Upper lobe of right lung (tissue), 1 donor: ENCODE measurements at regions not wholly inside any gene's neighbourhood (a gene's known extent, or its start where the extent isn't known, plus 50 kb on each side); places are given as distances from the start of the nearest gene placed in this dataset.

ENCODE experiments used
- ATAC-seq: fragments of 200-7000 bp; cut with Tn5 transposase; one replicate; pipeline ENCODE4 v1.9.1; 2020; ENCODE audit warnings: mild to moderate bottlenecking, moderate library complexity
- DNase-seq: peaks from one replicate; pipeline ENCODE4 v3.0.0-alpha.2; 2020
- H3K27ac ChIP-seq: fragments of 200-600 bp; one replicate; pipeline ENCODE4 v1.8.0; 2022
- H3K27me3 ChIP-seq: fragments of 200-600 bp; one replicate; pipeline ENCODE4 v1.8.0; 2022; ENCODE audit warnings: mild to moderate bottlenecking
- H3K36me3 ChIP-seq: fragments of 200-600 bp; one replicate; pipeline ENCODE4 v1.8.0; 2022
- H3K4me1 ChIP-seq: fragments of 200-600 bp; one replicate; pipeline ENCODE4 v1.8.0; 2022
- H3K4me3 ChIP-seq: fragments of 200-600 bp; one replicate; pipeline ENCODE4 v1.8.0; 2022; ENCODE audit warnings: mild to moderate bottlenecking
- H3K9me3 ChIP-seq: fragments of 200-600 bp; one replicate; pipeline ENCODE4 v1.8.0; 2022
- intact Hi-C: fragments of 100-400 bp; cut with DNase I; formaldehyde crosslinking; loops from one replicate; pipeline ENCODE4 v1.11.0; 2022
- TF ChIP-seq, protein P1 (sequence below): fragments of 200-600 bp; IDR thresholded peaks from one replicate; pipeline ENCODE4 v1.8.0; 2022; ENCODE audit warnings: antibody characterized with exemption
- donor health status: DM: no; HTN: yes; CAD: no; lungs with severe emphysema.

DNA sequence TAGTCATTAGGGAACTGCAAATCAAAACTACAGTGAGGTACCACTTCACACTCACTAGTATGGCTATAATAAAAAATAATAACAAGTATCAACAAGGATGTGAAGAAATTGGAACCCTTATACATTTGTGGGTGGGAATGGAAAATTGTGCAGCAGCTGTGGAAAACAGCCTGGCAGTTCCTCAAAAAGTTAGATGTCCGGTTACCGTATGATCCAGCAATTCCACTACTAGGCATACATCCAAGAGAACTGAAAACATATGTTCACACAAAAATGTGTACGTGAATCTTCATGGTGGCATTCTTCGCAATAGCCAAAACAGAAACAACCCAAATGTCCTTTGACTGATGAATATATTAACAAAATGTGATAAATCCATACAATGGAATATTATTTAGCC lies 187.9 kb upstream of the LYSMD4 start:
- DNase-seq = no peak
- TF ChIP-seq, protein P1, sequence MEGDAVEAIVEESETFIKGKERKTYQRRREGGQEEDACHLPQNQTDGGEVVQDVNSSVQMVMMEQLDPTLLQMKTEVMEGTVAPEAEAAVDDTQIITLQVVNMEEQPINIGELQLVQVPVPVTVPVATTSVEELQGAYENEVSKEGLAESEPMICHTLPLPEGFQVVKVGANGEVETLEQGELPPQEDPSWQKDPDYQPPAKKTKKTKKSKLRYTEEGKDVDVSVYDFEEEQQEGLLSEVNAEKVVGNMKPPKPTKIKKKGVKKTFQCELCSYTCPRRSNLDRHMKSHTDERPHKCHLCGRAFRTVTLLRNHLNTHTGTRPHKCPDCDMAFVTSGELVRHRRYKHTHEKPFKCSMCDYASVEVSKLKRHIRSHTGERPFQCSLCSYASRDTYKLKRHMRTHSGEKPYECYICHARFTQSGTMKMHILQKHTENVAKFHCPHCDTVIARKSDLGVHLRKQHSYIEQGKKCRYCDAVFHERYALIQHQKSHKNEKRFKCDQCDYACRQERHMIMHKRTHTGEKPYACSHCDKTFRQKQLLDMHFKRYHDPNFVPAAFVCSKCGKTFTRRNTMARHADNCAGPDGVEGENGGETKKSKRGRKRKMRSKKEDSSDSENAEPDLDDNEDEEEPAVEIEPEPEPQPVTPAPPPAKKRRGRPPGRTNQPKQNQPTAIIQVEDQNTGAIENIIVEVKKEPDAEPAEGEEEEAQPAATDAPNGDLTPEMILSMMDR = no peak
- ATAC-seq = no peak
- intact Hi-C loops = no loop called here
- Histone ChIP-seq H3K4me3 (no peak overlapping the region), H3K4me1 (peaks cover 7% of the 10 kb centered on the region), H3K27ac (no peak overlapping the region), H3K36me3 (no peaks in the 10 kb centered on the region), H3K27me3 (no peaks in the 10 kb centered on the region), H3K9me3 (no peaks in the 10 kb centered on the region)

DNA sequence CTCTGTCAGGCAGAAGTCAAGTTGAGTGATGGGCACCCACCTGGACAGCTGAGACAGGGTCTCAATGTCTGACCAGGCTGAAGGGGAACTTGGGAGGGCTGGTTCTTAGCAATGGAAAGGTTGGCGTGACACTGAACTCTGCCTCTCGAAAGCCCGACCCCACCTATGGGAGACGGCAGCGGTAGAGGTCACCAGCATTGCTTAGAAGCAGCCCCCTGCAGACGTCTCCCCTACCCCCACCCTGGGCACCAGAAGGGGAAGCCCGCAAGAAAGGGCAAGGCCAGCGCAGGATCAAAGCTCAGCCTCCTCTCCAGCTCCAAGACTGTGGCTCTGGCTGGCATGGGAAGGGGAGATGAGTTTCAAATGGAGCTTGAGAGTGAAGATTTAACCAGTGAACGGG lies 184.8 kb upstream of the LYSMD4 start:
- no peaks in the 10 kb centered on the region for H3K36me3 ChIP-seq
- H3K27me3 ChIP-seq = no peaks in the 10 kb centered on the region
- no peaks in the 10 kb centered on the region for H3K9me3 ChIP-seq
- intact Hi-C loops = no loop called here
- ATAC-seq = no peak
- DNase-seq = no peak
- H3K27ac ChIP-seq = no peak overlapping the region
- peaks cover 4% of the 10 kb centered on the region for H3K4me1 ChIP-seq
- no peak overlapping the region for H3K4me3 ChIP-seq
- TF ChIP-seq, protein P1 = no peak

DNA sequence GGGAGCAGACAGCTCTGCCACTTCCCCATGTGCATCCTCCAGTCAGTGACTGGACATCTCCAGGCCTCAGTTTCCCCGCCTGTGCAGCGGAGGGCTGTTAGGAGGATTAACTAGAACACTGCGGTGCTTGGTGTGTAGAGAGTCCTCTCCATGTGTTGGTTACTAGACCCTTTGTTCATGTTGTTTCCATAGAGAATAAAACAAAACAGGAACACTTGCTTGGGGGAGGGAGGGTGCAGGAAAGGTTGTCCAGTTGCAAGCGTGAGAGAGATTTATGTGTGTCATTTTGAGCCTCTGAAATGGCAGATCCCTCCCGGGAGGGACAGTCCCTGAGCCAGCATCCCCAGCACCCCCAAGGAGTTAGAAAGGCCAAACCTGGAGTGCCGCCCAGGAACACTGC lies 184.0 kb upstream of the LYSMD4 start:
- ATAC-seq (no peak), DNase-seq (no peak)

DNA sequence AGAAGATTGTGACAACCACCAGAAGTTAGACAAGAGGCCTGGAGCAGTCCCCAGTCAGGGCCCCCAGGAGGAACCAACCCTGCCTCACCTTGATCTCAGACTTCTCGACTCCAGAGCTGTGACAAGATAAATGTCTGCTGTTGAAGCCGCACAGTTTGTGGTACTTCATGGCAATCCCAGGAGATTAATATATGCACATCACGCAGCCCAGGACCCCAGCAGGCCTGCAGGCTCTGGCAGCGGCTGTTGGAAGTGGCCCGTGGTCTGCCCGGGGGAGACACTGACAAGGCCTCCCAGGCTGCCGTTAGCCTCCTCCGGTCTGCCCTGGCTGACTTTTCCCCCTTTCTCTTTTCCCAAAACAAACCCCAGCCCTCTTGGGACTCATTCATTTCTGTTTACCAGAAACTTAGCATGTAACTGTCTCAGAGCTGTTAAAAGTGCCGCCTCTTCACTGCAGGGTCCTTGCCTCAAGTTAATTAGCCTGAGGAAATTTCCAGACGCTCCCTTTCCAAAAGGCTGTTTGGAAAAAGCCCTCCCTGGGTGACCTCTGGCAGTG lies 183.5 kb upstream of the LYSMD4 start:
- Histone ChIP-seq H3K27ac (no peak overlapping the region), H3K36me3 (no peaks in the 10 kb centered on the region), H3K4me1 (peaks cover 4% of the 10 kb centered on the region), H3K9me3 (no peaks in the 10 kb centered on the region), H3K27me3 (no peaks in the 10 kb centered on the region), H3K4me3 (no peak overlapping the region)
- intact Hi-C loops = no loop called here
- no peak for DNase-seq
- no peak for ATAC-seq
- TF ChIP-seq, protein P1 = no peak

More for the DNA sequence above, 184.0 kb upstream of the LYSMD4 start:
- Histone ChIP-seq H3K27me3 (no peaks in the 10 kb centered on the region), H3K9me3 (no peaks in the 10 kb centered on the region), H3K4me3 (no peak overlapping the region), H3K27ac (no peak overlapping the region), H3K4me1 (peaks cover 4% of the 10 kb centered on the region), H3K36me3 (no peaks in the 10 kb centered on the region)
- intact Hi-C loops = no loop called here
- TF ChIP-seq, protein P1 = no peak

DNA sequence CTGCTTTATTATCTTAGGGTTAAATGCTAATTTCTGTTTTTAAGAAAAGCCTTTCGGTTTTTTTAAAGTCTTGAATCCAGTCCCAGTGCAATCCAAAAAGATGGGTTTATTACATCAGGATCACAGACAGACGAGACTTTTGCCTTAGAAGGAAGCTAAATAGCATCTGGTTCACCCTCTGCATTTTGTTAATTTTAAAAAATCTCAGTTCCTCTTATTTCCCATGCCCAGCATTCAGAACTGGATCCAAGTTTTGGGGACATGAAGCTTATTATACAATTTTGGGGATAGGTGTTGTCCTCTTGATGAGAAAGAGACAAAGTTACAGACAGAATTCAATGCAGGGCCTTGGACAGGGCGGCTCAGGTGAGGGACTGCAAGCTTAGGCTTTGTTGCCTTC lies 181.5 kb upstream of the LYSMD4 start:
- intact Hi-C loops = no loop called here
- ATAC-seq (no peak), DNase-seq (no peak)
- peaks cover 4% of the 10 kb centered on the region for H3K4me1 ChIP-seq
- no peak overlapping the region for H3K27ac ChIP-seq
- no peaks in the 10 kb centered on the region for H3K27me3 ChIP-seq
- no peak overlapping the region for H3K4me3 ChIP-seq
- no peaks in the 10 kb centered on the region for H3K9me3 ChIP-seq
- no peaks in the 10 kb centered on the region for H3K36me3 ChIP-seq
- TF ChIP-seq, protein P1 = no peak

DNA sequence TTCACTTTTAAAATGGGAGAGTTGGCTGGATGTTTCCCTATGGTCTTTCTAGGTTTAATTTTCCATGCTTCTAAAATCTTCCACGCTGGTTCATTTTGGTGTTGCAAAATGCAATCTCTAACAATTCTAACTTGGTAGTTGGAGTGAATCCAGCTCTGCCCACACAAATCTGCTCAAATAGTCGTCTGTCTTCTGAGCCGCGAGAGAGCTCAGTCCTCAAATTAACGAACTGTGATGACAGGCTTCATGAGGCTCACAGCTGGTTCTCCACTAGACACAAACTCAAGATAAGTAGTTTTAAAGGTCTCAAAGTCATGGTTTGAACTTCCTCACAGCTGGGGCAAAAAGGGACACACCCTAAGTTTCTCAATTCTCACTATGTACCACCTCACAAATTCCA lies 178.6 kb upstream of the LYSMD4 start:
- Histone ChIP-seq H3K4me3 (no peak overlapping the region), H3K27ac (no peak overlapping the region), H3K9me3 (no peaks in the 10 kb centered on the region), H3K36me3 (no peaks in the 10 kb centered on the region), H3K4me1 (no peaks in the 10 kb centered on the region), H3K27me3 (no peaks in the 10 kb centered on the region)
- ATAC-seq (peak; percentile 30), DNase-seq (no peak)
- TF ChIP-seq, protein P1 = no peak
- intact Hi-C loops = no loop called here
